ENCODE measurements at regions not wholly inside any gene's neighbourhood (a gene's known extent, or its start where the extent isn't known, plus 50 kb on each side); places are given as distances from the start of the nearest gene placed in this dataset.
"Not testable (repeated sequence)": the region's sequence is repeated elsewhere in the genome, so short reads cannot be mapped to it uniquely, and the experiment has no call there.

DNA sequence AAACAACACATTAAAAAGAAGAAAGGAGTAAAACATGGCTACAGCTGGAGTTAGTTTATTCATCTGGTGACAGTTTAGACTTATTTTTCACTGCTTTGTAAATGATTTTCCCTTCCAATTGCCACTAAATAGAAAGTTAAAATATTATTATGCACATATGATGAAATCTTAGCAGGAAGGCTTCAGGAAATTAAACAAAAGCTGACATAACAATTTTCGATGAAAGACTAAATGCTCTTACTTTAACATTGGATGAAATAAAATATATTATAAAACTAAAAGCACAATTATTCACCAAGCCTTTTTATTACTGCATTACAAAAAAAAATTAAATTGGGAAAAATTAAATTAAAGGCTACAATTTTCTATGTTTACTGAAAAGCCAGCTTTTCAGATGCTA is 158.0 kb downstream of the MMUT start:
- H3K27me3 ChIP-seq (ENCODE audit: insufficient read depth, low read depth, severe bottlenecking): no peaks in the 10 kb centered on the region
- H3K36me3 ChIP-seq: no peaks in the 10 kb centered on the region
- H3K27ac ChIP-seq: no peak overlapping the region
- TF ChIP-seq, protein P1, sequence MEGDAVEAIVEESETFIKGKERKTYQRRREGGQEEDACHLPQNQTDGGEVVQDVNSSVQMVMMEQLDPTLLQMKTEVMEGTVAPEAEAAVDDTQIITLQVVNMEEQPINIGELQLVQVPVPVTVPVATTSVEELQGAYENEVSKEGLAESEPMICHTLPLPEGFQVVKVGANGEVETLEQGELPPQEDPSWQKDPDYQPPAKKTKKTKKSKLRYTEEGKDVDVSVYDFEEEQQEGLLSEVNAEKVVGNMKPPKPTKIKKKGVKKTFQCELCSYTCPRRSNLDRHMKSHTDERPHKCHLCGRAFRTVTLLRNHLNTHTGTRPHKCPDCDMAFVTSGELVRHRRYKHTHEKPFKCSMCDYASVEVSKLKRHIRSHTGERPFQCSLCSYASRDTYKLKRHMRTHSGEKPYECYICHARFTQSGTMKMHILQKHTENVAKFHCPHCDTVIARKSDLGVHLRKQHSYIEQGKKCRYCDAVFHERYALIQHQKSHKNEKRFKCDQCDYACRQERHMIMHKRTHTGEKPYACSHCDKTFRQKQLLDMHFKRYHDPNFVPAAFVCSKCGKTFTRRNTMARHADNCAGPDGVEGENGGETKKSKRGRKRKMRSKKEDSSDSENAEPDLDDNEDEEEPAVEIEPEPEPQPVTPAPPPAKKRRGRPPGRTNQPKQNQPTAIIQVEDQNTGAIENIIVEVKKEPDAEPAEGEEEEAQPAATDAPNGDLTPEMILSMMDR (IDR thresholded peaks at IDR 0.05; ENCODE audit: low read depth, low read length): no peak
- no peak for DNase-seq
- no peaks in the 10 kb centered on the region for H3K9me3 ChIP-seq (ENCODE audit: severe bottlenecking)
- no peak overlapping the region for H3K4me3 ChIP-seq (ENCODE audit: low read depth, low read length)

DNA sequence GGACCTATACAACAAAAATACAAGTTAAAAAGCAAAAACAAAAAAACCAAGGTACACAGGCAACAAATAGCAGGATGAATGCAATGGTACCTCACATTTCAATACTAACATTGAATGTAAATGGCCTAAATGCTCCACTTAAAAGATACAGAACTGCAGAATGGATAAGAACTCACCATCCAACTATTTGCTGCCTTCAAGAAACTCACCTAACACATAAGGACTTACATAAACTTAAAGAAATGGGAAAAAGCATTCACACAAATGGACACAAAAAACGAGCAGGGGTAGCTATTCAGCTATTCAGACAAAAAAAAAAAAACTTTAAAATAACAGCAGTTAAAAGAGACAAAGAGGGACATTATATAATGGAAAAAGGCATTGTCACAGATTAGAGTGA is 158.7 kb downstream of the MMUT start:
- not testable (repeated sequence) for H3K36me3 ChIP-seq; H3K27ac ChIP-seq; H3K4me3 ChIP-seq (ENCODE audit: low read depth, low read length); H3K9me3 ChIP-seq (ENCODE audit: severe bottlenecking); H3K27me3 ChIP-seq (ENCODE audit: insufficient read depth, low read depth, severe bottlenecking); DNase-seq

DNA sequence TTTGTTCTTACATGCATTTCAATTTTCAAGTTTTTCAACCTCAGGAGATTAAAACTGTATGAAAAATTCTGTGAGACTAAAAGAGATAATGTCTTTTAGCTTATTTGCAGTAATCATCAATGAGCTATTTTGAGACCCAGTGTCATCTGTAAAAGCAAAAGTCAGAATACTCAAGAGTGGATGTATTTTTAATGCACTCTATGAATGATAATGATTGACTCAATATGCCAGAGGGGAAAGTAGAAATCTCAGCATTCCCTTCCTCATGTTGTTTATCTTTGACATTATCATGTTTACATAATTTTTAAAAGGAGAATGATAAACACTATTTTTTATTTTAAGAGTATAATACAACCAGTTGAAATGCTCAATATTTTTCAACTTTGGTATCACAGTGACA is 162.1 kb downstream of the MMUT start:
- Histone ChIP-seq H3K4me3 (ENCODE audit: low read depth, low read length) (no peak overlapping the region), H3K27ac (no peak overlapping the region), H3K9me3 (ENCODE audit: severe bottlenecking) (no peaks in the 10 kb centered on the region), H3K36me3 (no peaks in the 10 kb centered on the region), H3K27me3 (ENCODE audit: insufficient read depth, low read depth, severe bottlenecking) (no peaks in the 10 kb centered on the region)
- DNase-seq: no peak
- TF ChIP-seq, protein P1 (IDR thresholded peaks at IDR 0.05; ENCODE audit: low read depth, low read length): no peak

DNA sequence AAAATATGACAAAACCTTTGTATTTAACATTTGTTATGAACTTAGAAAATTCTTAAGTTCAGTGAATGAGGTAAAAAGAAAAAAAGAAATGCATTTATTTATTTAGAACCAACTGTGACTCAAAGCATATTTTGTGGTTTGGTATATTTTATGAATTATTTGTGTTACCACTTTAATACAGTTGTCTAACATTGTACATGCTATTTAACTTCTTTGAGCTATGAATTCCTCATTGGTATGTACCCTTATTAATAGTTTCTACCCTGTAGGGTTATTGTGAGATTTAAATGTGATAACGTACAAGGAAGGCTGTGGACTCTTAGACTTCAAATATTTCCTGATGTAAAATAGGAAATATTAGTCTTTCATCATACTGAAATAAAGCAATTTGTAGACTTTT is 162.6 kb downstream of the MMUT start:
- no peak for DNase-seq
- H3K4me3 ChIP-seq (ENCODE audit: low read depth, low read length): no peak overlapping the region
- H3K9me3 ChIP-seq (ENCODE audit: severe bottlenecking): no peaks in the 10 kb centered on the region
- no peak overlapping the region for H3K27ac ChIP-seq
- no peaks in the 10 kb centered on the region for H3K36me3 ChIP-seq
- H3K27me3 ChIP-seq (ENCODE audit: insufficient read depth, low read depth, severe bottlenecking): no peaks in the 10 kb centered on the region
- TF ChIP-seq, protein P1 (IDR thresholded peaks at IDR 0.05; ENCODE audit: low read depth, low read length): no peak

DNA sequence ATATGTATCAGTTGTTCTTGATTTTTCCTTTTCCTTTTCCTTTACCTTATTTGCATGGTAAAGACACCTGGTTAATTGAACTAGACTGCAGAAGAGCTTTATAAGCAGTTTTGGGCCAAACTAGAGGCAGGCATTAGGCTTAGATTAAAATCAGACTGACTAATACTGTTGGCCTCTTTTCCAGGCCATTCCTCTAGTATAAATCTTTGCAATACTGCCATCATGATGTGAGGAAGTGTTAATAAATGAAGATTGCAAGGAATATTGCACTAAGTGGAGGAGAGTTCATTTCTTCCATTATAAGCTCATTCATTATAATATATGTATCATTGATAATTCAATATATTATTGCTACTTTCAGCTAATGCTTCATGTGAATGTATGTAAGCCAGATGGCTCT is 163.8 kb downstream of the MMUT start:
- Histone ChIP-seq H3K9me3 (ENCODE audit: severe bottlenecking) (no peaks in the 10 kb centered on the region), H3K4me3 (ENCODE audit: low read depth, low read length) (no peak overlapping the region), H3K27me3 (ENCODE audit: insufficient read depth, low read depth, severe bottlenecking) (no peaks in the 10 kb centered on the region), H3K27ac (no peak overlapping the region), H3K36me3 (no peaks in the 10 kb centered on the region)
- no peak for DNase-seq
- TF ChIP-seq, protein P1 (IDR thresholded peaks at IDR 0.05; ENCODE audit: low read depth, low read length): no peak

DNA sequence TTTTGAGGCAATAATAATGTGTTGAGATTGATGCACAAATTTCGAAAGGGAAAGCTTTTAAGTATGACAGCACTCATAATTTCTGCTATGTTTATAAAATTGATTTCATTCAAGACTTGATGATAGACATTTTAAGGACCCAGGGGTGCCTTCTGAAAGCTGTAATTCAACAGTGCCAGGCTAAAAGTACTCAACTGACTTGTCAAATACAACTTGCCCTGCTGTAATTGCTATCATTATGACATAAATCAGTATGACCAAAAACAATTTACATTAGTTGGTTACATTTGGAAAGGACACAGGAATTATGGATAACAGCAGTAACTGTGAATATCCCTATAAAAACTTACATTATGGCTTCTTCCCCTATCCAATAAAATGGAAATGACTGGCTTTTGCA is 178.9 kb downstream of the MMUT start:
- TF ChIP-seq, protein P1 (IDR thresholded peaks at IDR 0.05; ENCODE audit: low read depth, low read length): no peak
- Histone ChIP-seq H3K9me3 (ENCODE audit: severe bottlenecking) (no peaks in the 10 kb centered on the region), H3K36me3 (no peaks in the 10 kb centered on the region), H3K4me3 (ENCODE audit: low read depth, low read length) (no peak overlapping the region), H3K27me3 (ENCODE audit: insufficient read depth, low read depth, severe bottlenecking) (no peaks in the 10 kb centered on the region), H3K27ac (no peak overlapping the region)
- no peak for DNase-seq

DNA sequence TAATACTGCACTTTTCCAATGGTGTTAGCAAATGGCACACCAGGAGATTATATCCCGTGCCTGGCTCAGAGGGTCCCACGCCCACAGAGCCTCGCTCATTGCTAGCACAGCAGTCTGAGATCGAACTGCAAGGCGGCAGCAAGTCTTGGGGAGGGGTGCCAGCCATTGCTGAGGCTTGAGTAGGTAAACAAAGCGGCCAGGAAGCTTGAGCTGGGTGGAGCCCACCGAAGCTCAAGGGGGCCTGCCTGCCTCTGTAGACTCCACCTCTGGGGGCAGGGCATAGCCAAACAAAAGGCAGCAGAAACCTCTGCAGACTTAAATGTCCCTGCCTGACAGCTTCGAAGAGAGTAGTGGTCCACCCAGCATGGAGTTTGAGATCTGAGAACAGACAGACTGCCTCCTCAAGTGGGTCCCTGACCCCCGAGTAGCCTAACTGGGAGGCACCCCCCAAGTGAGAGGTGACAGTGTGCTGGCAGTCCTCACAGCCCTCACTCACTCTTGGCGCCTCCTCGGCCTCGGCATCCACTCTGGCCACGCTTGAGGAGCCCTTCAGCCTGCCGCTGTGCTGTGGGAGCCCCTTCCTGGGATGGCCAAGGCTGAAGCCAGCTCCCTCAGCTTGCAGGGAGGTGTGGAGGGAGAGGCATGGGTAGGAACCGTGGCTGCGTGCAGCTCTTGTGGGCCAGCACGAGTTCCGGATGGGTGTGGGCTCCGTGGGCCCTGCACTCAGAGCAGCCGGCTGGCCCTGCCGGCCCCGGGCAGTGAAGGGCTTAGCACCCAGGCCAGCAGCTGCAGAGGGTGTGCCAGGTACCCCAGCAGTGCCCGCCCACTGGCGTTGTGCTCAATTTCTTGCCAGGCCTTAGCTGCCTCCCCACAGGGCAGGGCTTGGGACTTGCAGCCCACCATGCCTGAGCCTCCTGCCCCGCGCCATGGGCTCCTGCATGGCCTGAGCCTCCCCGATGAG is 188.0 kb downstream of the MMUT start:
- H3K4me3 ChIP-seq (ENCODE audit: low read depth, low read length); DNase-seq; H3K36me3 ChIP-seq; H3K27ac ChIP-seq; H3K9me3 ChIP-seq (ENCODE audit: severe bottlenecking); H3K27me3 ChIP-seq (ENCODE audit: insufficient read depth, low read depth, severe bottlenecking): not testable (repeated sequence)

All from WERI-Rb-1 (cell line).